ENCODE measurements at regions not wholly inside any gene's neighbourhood (a gene's known extent, or its start where the extent isn't known, plus 50 kb on each side); places are given as distances from the start of the nearest gene placed in this dataset.

DNA sequence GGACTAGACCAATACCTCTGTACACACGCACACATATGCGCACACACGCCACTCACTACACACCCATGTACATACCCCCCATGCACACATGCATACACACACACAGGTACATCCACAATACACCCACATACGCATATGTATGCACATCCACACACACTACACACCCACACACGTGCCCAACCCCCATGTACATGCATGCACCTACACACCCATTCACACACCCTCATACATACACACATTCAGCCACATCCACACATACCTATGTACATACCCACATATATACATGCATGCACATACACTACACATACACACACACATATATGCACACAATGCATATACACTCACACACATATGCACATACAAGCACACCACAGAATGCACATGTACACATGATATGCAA is 107.1 kb downstream of the GADD45G start:
- Mint-ChIP-seq H3K36me3 (ENCODE audit: low read depth) (no peaks in the 10 kb centered on the region), H3K27ac (no peak overlapping the region), H3K4me3 (no peak overlapping the region), H3K4me1 (peaks cover 25% of the 10 kb centered on the region), H3K27me3 (no peaks in the 10 kb centered on the region)
- H3K9me3 ChIP-seq (ENCODE audit: control insufficient read depth, low read length, poor library complexity, severe bottlenecking): no peaks in the 10 kb centered on the region
- ATAC-seq (no peak), DNase-seq (no peak)

DNA sequence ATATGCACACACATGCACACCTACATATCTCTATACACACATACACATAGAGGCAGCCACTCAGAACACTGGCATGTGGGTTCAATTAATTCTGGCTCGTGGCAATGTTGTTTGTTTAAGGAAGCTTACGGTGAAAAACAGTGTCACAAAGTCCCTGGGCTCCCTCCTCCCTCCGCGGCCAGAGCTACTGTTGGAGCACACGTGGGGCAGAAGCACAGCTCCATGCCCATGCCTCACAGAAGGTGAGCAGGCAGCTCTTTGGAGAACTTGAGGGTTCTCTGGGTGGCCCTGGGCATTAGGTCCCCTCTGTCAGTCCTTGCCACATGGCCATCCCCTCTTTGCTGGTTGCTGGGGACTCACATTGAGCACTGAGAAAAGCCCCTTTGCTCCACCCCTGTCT is 107.5 kb downstream of the GADD45G start:
- no peak for ATAC-seq
- no peak for DNase-seq
- Mint-ChIP-seq H3K4me3 (no peak overlapping the region), H3K27ac (no peak overlapping the region), H3K36me3 (ENCODE audit: low read depth) (no peaks in the 10 kb centered on the region), H3K4me1 (peaks cover 23% of the 10 kb centered on the region), H3K27me3 (no peaks in the 10 kb centered on the region)
- H3K9me3 ChIP-seq (ENCODE audit: control insufficient read depth, low read length, poor library complexity, severe bottlenecking): no peaks in the 10 kb centered on the region

DNA sequence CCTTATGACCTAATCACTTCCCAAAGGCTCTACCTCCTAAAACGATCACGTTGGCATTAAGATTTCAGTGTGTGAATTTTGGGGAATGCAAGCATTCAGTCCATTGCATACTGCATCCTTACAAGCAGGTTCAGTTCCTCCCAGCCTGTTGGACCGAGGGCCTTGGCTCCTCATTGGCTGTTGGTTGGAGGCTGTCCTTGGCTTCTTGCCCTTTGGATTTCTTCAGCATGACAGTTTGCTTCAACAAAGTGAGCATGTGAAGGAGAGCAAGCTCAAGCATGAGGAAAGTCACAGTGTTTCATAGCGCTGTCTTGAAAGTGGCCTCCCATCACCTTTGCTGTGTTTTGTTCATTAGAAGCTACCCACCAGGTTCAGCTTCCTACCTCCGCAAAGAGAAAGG is 109.5 kb downstream of the GADD45G start:
- Mint-ChIP-seq H3K4me3 (no peak overlapping the region), H3K36me3 (ENCODE audit: low read depth) (no peaks in the 10 kb centered on the region), H3K27ac (no peak overlapping the region), H3K4me1 (peaks cover 19% of the 10 kb centered on the region), H3K27me3 (no peaks in the 10 kb centered on the region)
- no peak for ATAC-seq
- no peak for DNase-seq
- H3K9me3 ChIP-seq (ENCODE audit: control insufficient read depth, low read length, poor library complexity, severe bottlenecking): no peaks in the 10 kb centered on the region

GRCh38 chr9:89715318-89715858 is 110.6 kb downstream of the GADD45G start:
- Mint-ChIP-seq H3K27me3 (no peaks in the 10 kb centered on the region), H3K4me3 (peak overlapping the region; percentile 19), H3K36me3 (ENCODE audit: low read depth) (no peaks in the 10 kb centered on the region), H3K4me1 (peaks cover 19% of the 10 kb centered on the region), H3K27ac (peak overlapping the region; percentile 39)
- H3K9me3 ChIP-seq (ENCODE audit: control insufficient read depth, low read length, poor library complexity, severe bottlenecking): no peaks in the 10 kb centered on the region
- DNase-seq (no peak), ATAC-seq (peak; percentile 79)

DNA sequence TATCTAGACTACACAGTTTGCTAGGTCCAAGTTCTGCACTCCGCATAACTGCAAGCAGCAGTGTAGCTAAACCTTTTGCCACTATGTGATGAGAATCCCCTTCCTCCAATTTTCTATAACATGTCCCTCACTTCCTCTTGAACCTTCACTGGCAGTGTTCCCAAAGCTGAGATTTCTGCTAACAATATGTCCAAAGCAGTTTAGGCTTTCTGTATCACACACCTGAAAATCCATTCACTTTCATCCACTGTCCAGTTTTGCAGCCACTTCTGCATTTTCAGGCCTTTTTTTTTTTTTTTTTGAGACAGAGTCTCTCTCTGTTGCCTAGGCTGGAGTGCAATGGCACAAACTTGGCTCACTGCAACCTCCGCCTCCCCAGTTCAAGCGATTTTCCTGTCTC is 111.1 kb downstream of the GADD45G start:
- DNase-seq (no peak), ATAC-seq (no peak)
- H3K36me3 Mint-ChIP-seq (ENCODE audit: low read depth): no peaks in the 10 kb centered on the region
- H3K4me3 Mint-ChIP-seq: peak overlapping the region; percentile 19
- H3K9me3 ChIP-seq (ENCODE audit: control insufficient read depth, low read length, poor library complexity, severe bottlenecking): no peaks in the 10 kb centered on the region
- H3K27me3 Mint-ChIP-seq: no peaks in the 10 kb centered on the region
- peak overlapping the region; percentile 39 for H3K27ac Mint-ChIP-seq
- peaks cover 19% of the 10 kb centered on the region for H3K4me1 Mint-ChIP-seq

GRCh38 chr9:89716559-89716958 is 111.7 kb downstream of the GADD45G start:
- Mint-ChIP-seq H3K36me3 (ENCODE audit: low read depth) (no peaks in the 10 kb centered on the region), H3K4me1 (peaks cover 19% of the 10 kb centered on the region), H3K27me3 (no peaks in the 10 kb centered on the region), H3K27ac (no peak overlapping the region), H3K4me3 (no peak overlapping the region)
- DNase-seq: no peak
- no peaks in the 10 kb centered on the region for H3K9me3 ChIP-seq (ENCODE audit: control insufficient read depth, low read length, poor library complexity, severe bottlenecking)
- no peak for ATAC-seq

DNA sequence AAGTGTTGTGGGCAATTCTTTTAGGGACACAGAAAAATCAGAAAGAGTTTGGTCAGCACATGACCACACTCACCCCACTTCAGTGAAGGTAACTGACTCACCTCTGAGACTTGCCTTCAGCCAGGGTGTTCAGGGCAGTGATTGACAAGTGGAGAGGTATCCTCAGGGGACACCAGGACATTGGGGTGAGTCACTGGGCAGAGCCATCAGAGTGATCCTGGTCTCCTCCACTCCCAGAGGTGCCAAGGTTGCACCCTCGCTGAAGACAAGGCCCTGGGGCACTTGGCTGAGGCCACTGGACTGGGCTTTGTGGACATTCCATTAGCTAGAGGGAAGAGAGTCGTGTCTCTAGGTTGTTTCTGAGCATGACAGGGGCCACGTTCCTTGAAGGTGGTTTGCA is 113.4 kb downstream of the GADD45G start:
- no peak for DNase-seq
- ATAC-seq: no peak
- peaks cover 17% of the 10 kb centered on the region for H3K4me1 Mint-ChIP-seq
- no peaks in the 10 kb centered on the region for H3K9me3 ChIP-seq (ENCODE audit: control insufficient read depth, low read length, poor library complexity, severe bottlenecking)
- no peak overlapping the region for H3K4me3 Mint-ChIP-seq
- H3K27me3 Mint-ChIP-seq: no peaks in the 10 kb centered on the region
- H3K36me3 Mint-ChIP-seq (ENCODE audit: low read depth): no peaks in the 10 kb centered on the region
- no peak overlapping the region for H3K27ac Mint-ChIP-seq

GRCh38 chr9:89718651-89719050 is 113.8 kb downstream of the GADD45G start:
- peaks cover 17% of the 10 kb centered on the region for H3K4me1 Mint-ChIP-seq
- H3K27ac Mint-ChIP-seq: no peak overlapping the region
- DNase-seq (no peak), ATAC-seq (no peak)
- no peak overlapping the region for H3K4me3 Mint-ChIP-seq
- no peaks in the 10 kb centered on the region for H3K9me3 ChIP-seq (ENCODE audit: control insufficient read depth, low read length, poor library complexity, severe bottlenecking)
- H3K36me3 Mint-ChIP-seq (ENCODE audit: low read depth): no peaks in the 10 kb centered on the region
- no peaks in the 10 kb centered on the region for H3K27me3 Mint-ChIP-seq

DNA sequence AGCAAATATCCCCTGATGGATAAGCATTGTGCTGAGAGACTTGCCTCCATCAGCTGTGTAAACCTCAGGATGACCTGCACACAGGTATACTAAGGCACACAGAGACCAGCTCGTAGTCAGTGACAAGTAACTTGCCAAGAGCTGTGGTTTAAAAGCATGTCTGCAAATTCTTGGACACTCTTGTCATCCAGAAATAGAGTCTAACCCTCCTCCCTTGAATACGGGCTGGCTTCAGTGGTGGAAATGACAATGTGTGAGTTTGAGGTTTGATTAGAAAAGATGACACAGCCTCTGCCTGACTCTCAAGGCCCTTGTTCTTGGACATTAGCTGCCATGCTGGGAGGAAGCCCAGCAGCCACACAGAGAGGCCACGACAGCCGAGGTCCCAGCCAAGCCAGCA is 114.4 kb downstream of the GADD45G start:
- no peaks in the 10 kb centered on the region for H3K9me3 ChIP-seq (ENCODE audit: control insufficient read depth, low read length, poor library complexity, severe bottlenecking)
- no peak overlapping the region for H3K4me3 Mint-ChIP-seq
- H3K4me1 Mint-ChIP-seq: peaks cover 17% of the 10 kb centered on the region
- DNase-seq (no peak), ATAC-seq (no peak)
- no peaks in the 10 kb centered on the region for H3K27me3 Mint-ChIP-seq
- H3K36me3 Mint-ChIP-seq (ENCODE audit: low read depth): no peaks in the 10 kb centered on the region
- no peak overlapping the region for H3K27ac Mint-ChIP-seq

DNA sequence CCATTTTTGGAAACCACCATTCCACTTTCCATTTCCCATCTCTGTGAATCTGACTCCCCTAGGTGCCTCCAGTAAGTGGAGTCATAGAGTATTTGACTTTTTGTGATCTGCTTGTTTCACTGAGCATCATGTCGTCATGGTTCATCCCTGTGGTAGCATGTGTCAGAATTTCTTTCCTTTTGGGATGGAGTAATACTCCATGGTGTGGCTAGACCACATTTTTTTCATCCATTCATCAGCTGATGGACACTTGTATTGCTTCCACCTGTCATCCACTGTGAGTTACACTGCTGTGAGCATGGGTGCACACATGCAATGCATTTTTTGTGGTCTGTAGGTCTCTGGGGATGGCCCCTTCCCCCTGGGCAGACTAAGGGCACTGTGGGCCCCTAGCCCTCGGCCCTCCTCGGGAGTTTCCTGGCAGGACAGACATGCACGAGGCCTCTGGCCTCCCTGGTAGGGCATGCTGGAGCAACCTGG is 115.9 kb downstream of the GADD45G start:
- Mint-ChIP-seq H3K4me1 (peaks cover 6% of the 10 kb centered on the region), H3K4me3 (no peak overlapping the region), H3K27me3 (no peaks in the 10 kb centered on the region), H3K36me3 (ENCODE audit: low read depth) (no peaks in the 10 kb centered on the region), H3K27ac (no peak overlapping the region)
- ATAC-seq: no peak
- H3K9me3 ChIP-seq (ENCODE audit: control insufficient read depth, low read length, poor library complexity, severe bottlenecking): no peaks in the 10 kb centered on the region
- DNase-seq: no peak

- ATAC-seq (no peak), DNase-seq (no peak)
- Mint-ChIP-seq H3K36me3 (ENCODE audit: low read depth) (no peaks in the 10 kb centered on the region), H3K4me1 (peaks cover 2% of the 10 kb centered on the region), H3K27ac (no peak overlapping the region), H3K27me3 (no peaks in the 10 kb centered on the region), H3K4me3 (no peak overlapping the region)
- H3K9me3 ChIP-seq (ENCODE audit: control insufficient read depth, low read length, poor library complexity, severe bottlenecking): no peaks in the 10 kb centered on the region
Observed at GRCh38 chr9:89721176-89721700, 116.4 kb downstream of the GADD45G start.

DNA sequence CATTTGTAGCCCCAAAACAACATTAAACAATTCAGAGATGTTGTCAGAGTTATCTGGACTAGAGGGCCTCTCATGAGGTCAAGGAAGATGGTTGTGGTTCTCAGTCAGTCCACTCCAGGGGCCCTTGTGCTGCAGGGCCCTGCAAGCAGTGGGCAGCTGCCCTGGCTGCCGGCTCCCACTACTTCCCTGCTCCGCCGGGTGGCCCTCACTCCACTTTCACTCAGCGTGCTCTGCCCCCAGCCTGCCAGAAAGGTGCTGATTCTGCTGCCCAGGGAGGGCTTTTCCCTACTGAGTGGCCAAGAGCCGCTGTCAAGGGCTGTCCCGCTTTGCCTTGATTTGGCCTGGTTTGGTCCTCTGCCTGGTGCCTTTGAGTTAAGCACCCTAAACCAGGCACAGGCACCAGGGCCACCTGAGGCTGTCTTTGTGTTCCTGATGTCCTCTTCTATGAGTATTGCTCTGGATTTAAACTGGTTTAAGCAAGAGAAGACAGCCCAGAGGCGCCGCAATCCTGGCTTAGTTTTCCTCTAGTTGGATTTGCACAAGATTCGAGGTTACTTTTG is 117.2 kb downstream of the GADD45G start:
- no peak for ATAC-seq
- no peaks in the 10 kb centered on the region for H3K36me3 Mint-ChIP-seq (ENCODE audit: low read depth)
- no peak for DNase-seq
- no peak overlapping the region for H3K27ac Mint-ChIP-seq
- peaks cover 2% of the 10 kb centered on the region for H3K4me1 Mint-ChIP-seq
- H3K27me3 Mint-ChIP-seq: no peaks in the 10 kb centered on the region
- H3K4me3 Mint-ChIP-seq: no peak overlapping the region
- no peaks in the 10 kb centered on the region for H3K9me3 ChIP-seq (ENCODE audit: control insufficient read depth, low read length, poor library complexity, severe bottlenecking)

DNA sequence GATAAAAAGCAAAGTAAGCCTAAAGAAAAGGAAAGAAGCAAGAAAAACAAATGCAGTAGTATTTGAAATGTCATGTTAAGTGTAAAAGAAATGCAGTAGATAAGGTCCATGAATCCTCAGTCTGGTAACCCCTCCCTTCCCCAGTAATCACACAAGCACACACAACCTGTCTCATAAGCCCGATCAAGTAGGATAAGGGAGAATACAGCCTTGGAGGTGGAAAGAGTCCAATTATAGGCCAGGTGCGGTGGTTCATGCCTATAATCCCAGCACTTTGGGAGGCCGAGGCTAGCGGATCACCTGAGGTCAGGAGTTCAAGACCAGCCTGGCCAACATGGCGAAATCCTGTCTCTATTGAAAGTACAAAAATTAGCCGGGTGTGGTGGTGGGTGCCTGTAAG is 117.9 kb downstream of the GADD45G start:
- DNase-seq: no peak
- H3K4me3 Mint-ChIP-seq: no peak overlapping the region

GRCh38 chr9:89723469-89724100 is 118.8 kb downstream of the GADD45G start:
- ATAC-seq (no peak), DNase-seq (no peak)
- Mint-ChIP-seq H3K4me1 (peaks cover 2% of the 10 kb centered on the region), H3K4me3 (no peak overlapping the region), H3K36me3 (ENCODE audit: low read depth) (no peaks in the 10 kb centered on the region), H3K27me3 (no peaks in the 10 kb centered on the region), H3K27ac (no peak overlapping the region)
- no peaks in the 10 kb centered on the region for H3K9me3 ChIP-seq (ENCODE audit: control insufficient read depth, low read length, poor library complexity, severe bottlenecking)

More for the DNA sequence above, 117.9 kb downstream of the GADD45G start:
- ATAC-seq: no peak
- Mint-ChIP-seq H3K36me3 (ENCODE audit: low read depth) (no peaks in the 10 kb centered on the region), H3K27me3 (no peaks in the 10 kb centered on the region), H3K27ac (no peak overlapping the region), H3K4me1 (peaks cover 2% of the 10 kb centered on the region)
- H3K9me3 ChIP-seq (ENCODE audit: control insufficient read depth, low read length, poor library complexity, severe bottlenecking): no peaks in the 10 kb centered on the region
